ENCODE measurements at regions not wholly inside any gene's neighbourhood (a gene's known extent, or its start where the extent isn't known, plus 50 kb on each side); places are given as distances from the start of the nearest gene placed in this dataset.

GRCh38 chr7:25054819-25055519, 70.1 kb downstream of the CYCS start:
- TF ChIP-seq ZNF223 (tag by site-specific recombination; IDR thresholded peaks at IDR 0.05) = no peak
- no peak for TF ChIP-seq BCL6B (tag by site-specific recombination; IDR thresholded peaks at IDR 0.05)
- TF ChIP-seq ZNF571 (tag by site-specific recombination; IDR thresholded peaks at IDR 0.05) = no peak
